HepG2 (cell line): ENCODE measurements at regions not wholly inside any gene's neighbourhood (a gene's known extent, or its start where the extent isn't known, plus 50 kb on each side); places are given as distances from the start of the nearest gene placed in this dataset.

ENCODE experiments used
- CEBPG ChIP-seq: IDR thresholded peaks from 2 replicates; pipeline ENCODE4 v1.6.1; 2016
- CTCF ChIP-seq: sonication (generic); formaldehyde crosslinking; IDR thresholded peaks from 2 replicates; pipeline ENCODE4 v1.5.0; 2020; ENCODE audit warnings: mild to moderate bottlenecking, missing genetic modification reagents, moderate library complexity
- FOXK1 ChIP-seq: sonication (generic); formaldehyde crosslinking; IDR thresholded peaks from 2 replicates; pipeline ENCODE4 v1.4.0; 2020; ENCODE audit warnings: low read depth, missing genetic modification reagents, borderline replicate concordance
- GATAD1 ChIP-seq: IDR thresholded peaks from 2 replicates; pipeline ENCODE4 v1.6.1; 2016; ENCODE audit warnings: missing genetic modification reagents, missing compliant biosample characterization
- GMEB1 ChIP-seq: sonication (generic); formaldehyde crosslinking; IDR thresholded peaks from 2 replicates; pipeline ENCODE4 v1.5.1; 2020; ENCODE audit warnings: missing genetic modification reagents, mild to moderate bottlenecking, borderline replicate concordance
- HOXD1 ChIP-seq: sonication (generic); formaldehyde crosslinking; IDR thresholded peaks from 2 replicates; pipeline ENCODE4 v1.5.0; 2020; ENCODE audit warnings: missing genetic modification reagents
- IRX3 ChIP-seq: sonication (generic); formaldehyde crosslinking; IDR thresholded peaks from 2 replicates; pipeline ENCODE4 v1.8.1; 2023; ENCODE audit warnings: mild to moderate bottlenecking, low read depth, missing genetic modification reagents, borderline replicate concordance
- KMT2B ChIP-seq: IDR thresholded peaks from 2 replicates; pipeline ENCODE4 v1.6.1; 2016; ENCODE audit warnings: missing genetic modification reagents, missing compliant biosample characterization
- SATB2 ChIP-seq: sonication (generic); formaldehyde crosslinking; IDR thresholded peaks from 2 replicates; pipeline ENCODE4 v1.5.0; 2020; ENCODE audit warnings: missing genetic modification reagents
- SMC3 ChIP-seq: IDR thresholded peaks from 2 replicates; pipeline ENCODE4 v1.6.1; 2011; ENCODE audit warnings: low read length, improper control_type of control experiment
- SP1 ChIP-seq, 2 experiments: fragments of 450-650 bp in 1 of 2; sonication (generic) in 1 of 2; formaldehyde crosslinking in 1 of 2; IDR thresholded peaks; 2 replicates each; pipeline versions ENCODE4 v1.4.0 to v1.6.1; 2016 to 2020; ENCODE audit warnings: missing genetic modification reagents in 1 of 2
- SSRP1 ChIP-seq: IDR thresholded peaks from 2 replicates; pipeline ENCODE4 v1.6.1; 2016; ENCODE audit warnings: control low read depth
- ZBTB7B ChIP-seq: sonication (generic); formaldehyde crosslinking; IDR thresholded peaks from 2 replicates; pipeline ENCODE4 v1.4.0; 2020; ENCODE audit warnings: missing genetic modification reagents
- ZHX2 ChIP-seq, 2 experiments: sonication (generic) in 1 of 2; formaldehyde crosslinking in 1 of 2; IDR thresholded peaks; 2 replicates each; pipeline versions ENCODE4 v1.6.1 to v1.9.0; 2014 to 2022; ENCODE audit warnings: antibody characterized with exemption in 1 of 2, borderline replicate concordance in 1 of 2, inconsistent platforms in 1 of 2, low read depth in 1 of 2, missing genetic modification reagents in 1 of 2
- ZNF121 ChIP-seq: sonication (generic); formaldehyde crosslinking; IDR thresholded peaks from 2 replicates; pipeline ENCODE4 v1.5.0; 2020; ENCODE audit warnings: mild to moderate bottlenecking, missing genetic modification reagents
- ZNF207 ChIP-seq: fragments of 450-650 bp; IDR thresholded peaks from 2 replicates; pipeline ENCODE4 v1.6.1; 2016; ENCODE audit warnings: antibody characterized with exemption, borderline replicate concordance
- ZNF414 ChIP-seq: sonication (generic); formaldehyde crosslinking; IDR thresholded peaks from 2 replicates; pipeline ENCODE4 v1.5.0; 2020; ENCODE audit warnings: missing genetic modification reagents
- ZNF781 ChIP-seq: sonication (generic); formaldehyde crosslinking; IDR thresholded peaks from 2 replicates; pipeline ENCODE4 v1.5.1; 2020; ENCODE audit warnings: borderline replicate concordance, mild to moderate bottlenecking, missing genetic modification reagents; ENCODE audit errors: not compliant biosample characterization

- TF ChIP-seq KMT2B (CRISPR knock-in tag) = peak; percentile 43; the same call in 1 of the 2 replicates
- peak; percentile 59; the same call in 1 of the 2 replicates for TF ChIP-seq GMEB1 (CRISPR knock-in tag)
- no peak for TF ChIP-seq ZNF207
- TF ChIP-seq CEBPG (CRISPR knock-in tag) = peak; percentile 85
- TF ChIP-seq ZNF781 (CRISPR knock-in tag) = peak; percentile 91
- TF ChIP-seq GATAD1 (CRISPR knock-in tag) = peak; percentile 72
- TF ChIP-seq ZHX2 (IDR thresholded peaks at IDR 0.05; ENCODE audit: low read depth) = 0 out of 2 replicates have a peak, but pooled peaks have one; percentile 42
- peak; percentile 82; the same call in 1 of the 2 replicates for TF ChIP-seq ZHX2 (CRISPR knock-in tag; IDR thresholded peaks at IDR 0.05; ENCODE audit: borderline replicate concordance)
- TF ChIP-seq SSRP1 (CRISPR knock-in tag) = no peak
- peak; percentile 98 for TF ChIP-seq FOXK1 (CRISPR knock-in tag)
- TF ChIP-seq ZNF414 (CRISPR knock-in tag) = peak; percentile 94
- TF ChIP-seq SATB2 (CRISPR knock-in tag) = no peak
- TF ChIP-seq ZNF121 (CRISPR knock-in tag) = peak; percentile 65; the same call in 1 of the 2 replicates
- TF ChIP-seq SP1 (IDR thresholded peaks at IDR 0.05) = no peak
- no peak for TF ChIP-seq SP1 (CRISPR knock-in tag; IDR thresholded peaks at IDR 0.05)
- TF ChIP-seq IRX3 = peak; percentile 59; the same call in 1 of the 2 replicates
- peak; percentile 24 for TF ChIP-seq CTCF (CRISPR knock-in tag)
- peak; percentile 75; the same call in 1 of the 2 replicates for TF ChIP-seq ZBTB7B (CRISPR knock-in tag)
- peak; percentile 2 for TF ChIP-seq SMC3
- TF ChIP-seq HOXD1 (CRISPR knock-in tag) = peak; percentile 83; the same call in 1 of the 2 replicates
These were observed 347.7 kb upstream of the TGFBR2 start (continued) for GRCh38 chr3:30258426-30259392.
